ENCODE measurements at regions not wholly inside any gene's neighbourhood (a gene's known extent, or its start where the extent isn't known, plus 50 kb on each side); places are given as distances from the start of the nearest gene placed in this dataset.

DNA sequence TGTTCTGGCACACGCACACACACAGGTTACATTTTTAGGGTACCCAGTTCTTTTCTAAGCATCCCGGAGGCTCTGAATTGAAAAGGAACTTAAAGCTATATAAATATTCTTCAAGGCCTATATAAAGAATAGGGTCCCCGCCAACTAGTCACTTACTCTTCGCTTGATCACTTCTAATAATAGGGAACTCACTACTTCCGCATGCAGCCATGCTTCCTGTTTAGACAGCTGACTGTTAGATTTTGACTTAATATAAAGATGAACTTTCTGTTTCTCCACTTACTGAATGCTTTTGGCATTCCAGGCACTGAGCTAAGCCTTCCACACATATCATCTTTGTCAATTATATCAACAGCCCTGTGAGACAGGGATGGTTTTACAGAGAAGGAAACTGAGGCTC is 259.6 kb downstream of the TSHZ3 start:
- DNase-seq (ENCODE audit: low read depth): no peak
- TF ChIP-seq, protein P1, sequence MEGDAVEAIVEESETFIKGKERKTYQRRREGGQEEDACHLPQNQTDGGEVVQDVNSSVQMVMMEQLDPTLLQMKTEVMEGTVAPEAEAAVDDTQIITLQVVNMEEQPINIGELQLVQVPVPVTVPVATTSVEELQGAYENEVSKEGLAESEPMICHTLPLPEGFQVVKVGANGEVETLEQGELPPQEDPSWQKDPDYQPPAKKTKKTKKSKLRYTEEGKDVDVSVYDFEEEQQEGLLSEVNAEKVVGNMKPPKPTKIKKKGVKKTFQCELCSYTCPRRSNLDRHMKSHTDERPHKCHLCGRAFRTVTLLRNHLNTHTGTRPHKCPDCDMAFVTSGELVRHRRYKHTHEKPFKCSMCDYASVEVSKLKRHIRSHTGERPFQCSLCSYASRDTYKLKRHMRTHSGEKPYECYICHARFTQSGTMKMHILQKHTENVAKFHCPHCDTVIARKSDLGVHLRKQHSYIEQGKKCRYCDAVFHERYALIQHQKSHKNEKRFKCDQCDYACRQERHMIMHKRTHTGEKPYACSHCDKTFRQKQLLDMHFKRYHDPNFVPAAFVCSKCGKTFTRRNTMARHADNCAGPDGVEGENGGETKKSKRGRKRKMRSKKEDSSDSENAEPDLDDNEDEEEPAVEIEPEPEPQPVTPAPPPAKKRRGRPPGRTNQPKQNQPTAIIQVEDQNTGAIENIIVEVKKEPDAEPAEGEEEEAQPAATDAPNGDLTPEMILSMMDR (IDR thresholded peaks at IDR 0.05; ENCODE audit: insufficient read depth, low read length, poor library complexity, severe bottlenecking): no peak
- no peaks in the 10 kb centered on the region for H3K36me3 ChIP-seq (ENCODE audit: control insufficient read depth, insufficient read depth, low read length)
- H3K27me3 ChIP-seq (ENCODE audit: control insufficient read depth, insufficient read depth, low read length): no peaks in the 10 kb centered on the region
- no peak overlapping the region for H3K4me3 ChIP-seq (ENCODE audit: low read depth, low read length)

DNA sequence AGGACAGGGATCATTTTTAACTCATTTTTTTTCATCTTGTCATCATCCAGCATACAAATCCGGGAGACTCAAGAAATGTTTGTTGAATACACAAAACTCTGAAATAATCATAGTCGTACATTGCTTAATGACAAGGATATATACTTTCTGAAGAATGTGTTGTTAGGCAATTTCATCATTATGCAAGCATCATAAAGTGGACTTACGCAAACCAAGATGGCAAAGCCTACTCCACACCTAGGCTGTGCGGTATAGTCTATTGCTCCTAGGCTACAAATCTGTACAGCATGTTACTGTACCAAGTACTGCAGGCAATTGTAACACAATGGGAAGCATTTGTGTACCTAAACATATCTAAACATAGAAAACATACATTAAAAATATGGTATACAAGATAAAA is 264.1 kb downstream of the TSHZ3 start:
- no peak for DNase-seq (ENCODE audit: low read depth)
- no peaks in the 10 kb centered on the region for H3K27me3 ChIP-seq (ENCODE audit: control insufficient read depth, insufficient read depth, low read length)
- TF ChIP-seq, protein P1 (IDR thresholded peaks at IDR 0.05; ENCODE audit: insufficient read depth, low read length, poor library complexity, severe bottlenecking): no peak
- no peaks in the 10 kb centered on the region for H3K36me3 ChIP-seq (ENCODE audit: control insufficient read depth, insufficient read depth, low read length)
- no peak overlapping the region for H3K4me3 ChIP-seq (ENCODE audit: low read depth, low read length)

DNA sequence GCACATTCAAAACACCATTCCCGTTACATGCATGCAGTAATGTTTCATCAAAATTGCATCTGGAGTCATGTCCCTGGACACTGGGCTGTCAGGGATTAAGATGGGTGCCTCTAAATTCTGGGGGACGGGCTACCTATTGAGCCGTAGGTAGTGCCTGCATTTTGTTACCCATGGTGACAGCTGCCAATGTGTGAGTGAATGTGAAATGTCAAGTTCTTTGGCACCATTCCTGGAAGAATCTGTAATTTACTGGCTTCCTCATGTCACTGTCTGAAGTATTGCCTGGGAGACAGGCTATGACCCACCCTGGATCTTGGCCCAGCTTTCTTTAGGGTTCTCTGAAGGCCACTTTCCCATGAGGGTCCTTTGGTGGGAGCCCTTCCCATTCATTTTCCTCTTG is 266.1 kb downstream of the TSHZ3 start:
- Histone ChIP-seq H3K27me3 (ENCODE audit: control insufficient read depth, insufficient read depth, low read length) (no peaks in the 10 kb centered on the region), H3K36me3 (ENCODE audit: control insufficient read depth, insufficient read depth, low read length) (no peaks in the 10 kb centered on the region), H3K4me3 (ENCODE audit: low read depth, low read length) (no peak overlapping the region)
- DNase-seq (ENCODE audit: low read depth): no peak
- TF ChIP-seq, protein P1 (IDR thresholded peaks at IDR 0.05; ENCODE audit: insufficient read depth, low read length, poor library complexity, severe bottlenecking): no peak

GRCh38 chr19:31075146-31075655 is 274.0 kb downstream of the TSHZ3 start:
- H3K36me3 ChIP-seq (ENCODE audit: control insufficient read depth, insufficient read depth, low read length): no peaks in the 10 kb centered on the region
- H3K4me3 ChIP-seq (ENCODE audit: low read depth, low read length): no peak overlapping the region
- TF ChIP-seq, protein P1 (IDR thresholded peaks at IDR 0.05; ENCODE audit: insufficient read depth, low read length, poor library complexity, severe bottlenecking): no peak
- no peak for DNase-seq (ENCODE audit: low read depth)
- H3K27me3 ChIP-seq (ENCODE audit: control insufficient read depth, insufficient read depth, low read length): no peaks in the 10 kb centered on the region

- no peak overlapping the region for H3K4me3 ChIP-seq (ENCODE audit: low read depth, low read length)
- H3K36me3 ChIP-seq (ENCODE audit: control insufficient read depth, insufficient read depth, low read length): no peaks in the 10 kb centered on the region
- no peak for DNase-seq (ENCODE audit: low read depth)
- TF ChIP-seq, protein P1 (IDR thresholded peaks at IDR 0.05; ENCODE audit: insufficient read depth, low read length, poor library complexity, severe bottlenecking): no peak
- H3K27me3 ChIP-seq (ENCODE audit: control insufficient read depth, insufficient read depth, low read length): no peaks in the 10 kb centered on the region
Observed at GRCh38 chr19:31074199-31075125, 274.8 kb downstream of the TSHZ3 start.

All from kidney epithelial cell (primary cell).